Liver (tissue), 8 donors: ENCODE measurements at regions not wholly inside any gene's neighbourhood (a gene's known extent, or its start where the extent isn't known, plus 50 kb on each side); places are given as distances from the start of the nearest gene placed in this dataset.

Experiments
- DNase-seq: peaks from one replicate; pipeline ENCODE4 v3.0.0-alpha.2; 2017; ENCODE audit warnings: low spot score
- H3K27ac ChIP-seq, 2 donors: one replicate each; pipeline ENCODE4 v1.7.0; 2013; ENCODE audit warnings: inconsistent platforms in 2 of 2, low read length in 2 of 2, control low read depth in 1 of 2, low read depth in 1 of 2, mild to moderate bottlenecking in 1 of 2
- H3K27me3 ChIP-seq, 4 donors: one replicate each; pipeline versions ENCODE4 v1.6.1 to v1.7.0; 2013; ENCODE audit warnings: low read length in 3 of 4, inconsistent platforms in 1 of 4, mild to moderate bottlenecking in 1 of 4, moderate library complexity in 1 of 4; ENCODE audit not compliant: control insufficient read depth in 4 of 4, insufficient read depth in 4 of 4
- H3K36me3 ChIP-seq, 4 donors: one replicate each; pipeline versions ENCODE4 v1.6.1 to v1.7.0; 2013; ENCODE audit warnings: low read length in 3 of 4, mild to moderate bottlenecking in 3 of 4, low read depth in 1 of 4, moderate library complexity in 1 of 4; ENCODE audit not compliant: control insufficient read depth in 4 of 4, insufficient read depth in 3 of 4
- H3K4me1 ChIP-seq, 4 donors: one replicate each; pipeline versions ENCODE4 v1.6.1 to v1.7.0; 2013; ENCODE audit warnings: low read length in 3 of 4, mild to moderate bottlenecking in 3 of 4, moderate library complexity in 1 of 4; ENCODE audit not compliant: control insufficient read depth in 4 of 4, insufficient read depth in 4 of 4
- H3K4me3 ChIP-seq, 3 donors: one replicate each; pipeline versions ENCODE4 v1.6.1 to v1.7.0; 2013; ENCODE audit warnings: low read length in 3 of 3, control low read depth in 1 of 3, low read depth in 1 of 3, mild to moderate bottlenecking in 1 of 3
- H3K9ac ChIP-seq, 2 donors: one replicate each; pipeline ENCODE4 v1.7.0; 2013; ENCODE audit warnings: low read length in 2 of 2, mild to moderate bottlenecking in 2 of 2, moderate library complexity in 2 of 2, control low read depth in 1 of 2, low read depth in 1 of 2
- H3K9me3 ChIP-seq, 4 donors: one replicate each; pipeline versions ENCODE4 v1.6.1 to v1.7.0; 2013; ENCODE audit warnings: low read length in 3 of 4; ENCODE audit not compliant: control insufficient read depth in 4 of 4
- ATF3 ChIP-seq: IDR thresholded peaks from 2 replicates; pipeline ENCODE4 v1.6.1; 2016; ENCODE audit warnings: antibody characterized with exemption
- CTCF ChIP-seq: fragments of 150-350 bp; IDR thresholded peaks from 2 replicates; pipeline ENCODE4 v1.5.1; 2017; ENCODE audit warnings: improper control_type of control experiment, low read depth, low read length; ENCODE audit not compliant: missing input control
- EGR1 ChIP-seq, 2 donors: IDR thresholded peaks; 2 replicates each; pipeline ENCODE4 v1.6.1; 2016 to 2018; ENCODE audit warnings: antibody characterized with exemption in 2 of 2, low read depth in 2 of 2
- FOXA1 ChIP-seq: IDR thresholded peaks from 2 replicates; pipeline ENCODE4 v1.6.1; 2016; ENCODE audit warnings: antibody characterized with exemption
- FOXA2 ChIP-seq: IDR thresholded peaks from 2 replicates; pipeline ENCODE4 v1.6.1; 2016; ENCODE audit warnings: antibody characterized with exemption
- GABPA ChIP-seq, 2 donors: IDR thresholded peaks in 1 of 2; conservative IDR thresholded peaks in 1 of 2; 2 replicates each; pipeline ENCODE4 v1.6.1; 2016; ENCODE audit warnings: antibody characterized with exemption in 2 of 2, mild to moderate bottlenecking in 1 of 2, moderate library complexity in 1 of 2
- HNF4A ChIP-seq, 2 donors: conservative IDR thresholded peaks; 2 replicates each; pipeline ENCODE4 v1.6.1; 2016; ENCODE audit warnings: antibody characterized with exemption in 2 of 2, mild to moderate bottlenecking in 2 of 2
- HNF4G ChIP-seq: IDR thresholded peaks from 2 replicates; pipeline ENCODE4 v1.6.1; 2016; ENCODE audit warnings: antibody characterized with exemption
- JUND ChIP-seq, 2 donors: IDR thresholded peaks; 2 replicates each; pipeline ENCODE4 v1.6.1; 2016; ENCODE audit warnings: antibody characterized with exemption in 2 of 2
- MAX ChIP-seq: IDR thresholded peaks from 2 replicates; pipeline ENCODE4 v1.6.1; 2016; ENCODE audit warnings: antibody characterized with exemption
- NR2F2 ChIP-seq: IDR thresholded peaks from 2 replicates; pipeline ENCODE4 v1.6.1; 2016; ENCODE audit warnings: antibody characterized with exemption
- RAD21 ChIP-seq, 2 donors: IDR thresholded peaks; 2 replicates each; pipeline ENCODE4 v1.6.1; 2016; ENCODE audit warnings: antibody characterized with exemption in 2 of 2, mild to moderate bottlenecking in 2 of 2
- REST ChIP-seq: IDR thresholded peaks from 2 replicates; pipeline ENCODE4 v1.6.1; 2016; ENCODE audit warnings: antibody characterized with exemption, mild to moderate bottlenecking
- RXRA ChIP-seq, 2 donors: IDR thresholded peaks; 2 replicates each; pipeline ENCODE4 v1.6.1; 2017 to 2018; ENCODE audit warnings: antibody characterized with exemption in 2 of 2, mild to moderate bottlenecking in 1 of 2
- SP1 ChIP-seq: IDR thresholded peaks from 2 replicates; pipeline ENCODE4 v1.6.1; 2018; ENCODE audit warnings: antibody characterized with exemption, mild to moderate bottlenecking
- TAF1 ChIP-seq: conservative IDR thresholded peaks from 2 replicates; pipeline ENCODE4 v1.6.1; 2016; ENCODE audit warnings: antibody characterized with exemption, mild to moderate bottlenecking
- YY1 ChIP-seq: IDR thresholded peaks from 2 replicates; pipeline ENCODE4 v1.6.1; 2016; ENCODE audit warnings: antibody characterized with exemption, mild to moderate bottlenecking
- ZBTB33 ChIP-seq: IDR thresholded peaks from 2 replicates; pipeline ENCODE4 v1.6.1; 2016; ENCODE audit warnings: antibody characterized with exemption
- WGBS: extraction: QIAGEN DNeasy Blood & Tissue Kit; methylation state at CpG from one replicate; pipeline ENCODE4 v1.1.7; 2013; 5-methylcytosine and 5-hydroxymethylcytosine counted together
- donor health status: healthy.
- donor health status: healthy.
- donor health status: healthy.
- donor health status: healthy.
- donor health status: healthy.

- TF ChIP-seq FOXA1 (no peak), GABPA (IDR thresholded peaks at IDR 0.05 in 1 of 2, conservative IDR thresholded peaks at IDR 0.05 in 1 of 2) (no peak), CTCF (no peak)
Measured at GRCh38 chr4:170938588-170938987, 848.8 kb upstream of the AADAT start (continued).

- WGBS: 52% methylated on average over 2 of the region's 2 CpGs
- TF ChIP-seq ATF3 (no peak), GABPA (IDR thresholded peaks at IDR 0.05 in 1 of 2, conservative IDR thresholded peaks at IDR 0.05 in 1 of 2) (no peak), FOXA1 (no peak), ZBTB33 (no peak), HNF4G (no peak), SP1 (no peak), FOXA2 (no peak), HNF4A (conservative IDR thresholded peaks at IDR 0.05) (no peak), RAD21 (IDR thresholded peaks at IDR 0.05) (no peak), JUND (IDR thresholded peaks at IDR 0.05) (no peak), TAF1 (no peak), CTCF (no peak), EGR1 (IDR thresholded peaks at IDR 0.05; ENCODE audit: low read depth in 2 of 2) (no peak)
- no peak overlapping the region for H3K9ac ChIP-seq
- no peak for DNase-seq
- no peaks in the 10 kb centered on the region for H3K27me3 ChIP-seq
- H3K4me3 ChIP-seq: no peak overlapping the region
- H3K9me3 ChIP-seq: no peaks in the 10 kb centered on the region
- H3K4me1 ChIP-seq: no peaks in the 10 kb centered on the region
- no peaks in the 10 kb centered on the region for H3K36me3 ChIP-seq
- H3K27ac ChIP-seq: no peak overlapping the region
Measured at GRCh38 chr4:170931321-170931720, 841.6 kb upstream of the AADAT start.

GRCh38 chr4:170888660-170889059 is 798.9 kb upstream of the AADAT start:
- H3K27me3 ChIP-seq: no peaks in the 10 kb centered on the region
- no peak overlapping the region for H3K9ac ChIP-seq
- H3K27ac ChIP-seq: no peak overlapping the region
- H3K4me3 ChIP-seq: no peak overlapping the region
- no peaks in the 10 kb centered on the region for H3K4me1 ChIP-seq
- no peak for DNase-seq
- H3K36me3 ChIP-seq: no peaks in the 10 kb centered on the region
- H3K9me3 ChIP-seq: no peaks in the 10 kb centered on the region
- no peak for TF ChIP-seq TAF1
- TF ChIP-seq RXRA (IDR thresholded peaks at IDR 0.05): no peak
- no peak for TF ChIP-seq SP1
- no peak for TF ChIP-seq ATF3
- no peak for TF ChIP-seq EGR1 (IDR thresholded peaks at IDR 0.05; ENCODE audit: low read depth in 2 of 2)
- TF ChIP-seq GABPA (IDR thresholded peaks at IDR 0.05 in 1 of 2, conservative IDR thresholded peaks at IDR 0.05 in 1 of 2): no peak
- no peak for TF ChIP-seq HNF4A (conservative IDR thresholded peaks at IDR 0.05)
- no peak for TF ChIP-seq REST
- TF ChIP-seq FOXA2: no peak
- TF ChIP-seq MAX: no peak
- TF ChIP-seq RAD21 (IDR thresholded peaks at IDR 0.05): no peak
- TF ChIP-seq ZBTB33: no peak
- no peak for TF ChIP-seq JUND (IDR thresholded peaks at IDR 0.05)
- TF ChIP-seq NR2F2: no peak
- TF ChIP-seq YY1: no peak
- no peak for TF ChIP-seq HNF4G
